Fibroblast of lung (primary cell): ENCODE measurements at regions not wholly inside any gene's neighbourhood (a gene's known extent, or its start where the extent isn't known, plus 50 kb on each side); places are given as distances from the start of the nearest gene placed in this dataset.

Experiments
- CTCF ChIP-seq, 2 donors: IDR thresholded peaks in 1 of 2; conservative IDR thresholded peaks in 1 of 2; 1 replicate in 1 of 2; 2 replicates in 1 of 2; pipeline ENCODE4 v1.5.1; 2011 to 2012; ENCODE audit warnings: low read length in 2 of 2, control low read depth in 1 of 2, inconsistent platforms in 1 of 2, low read depth in 1 of 2, mild to moderate bottlenecking in 1 of 2
- EZH2 ChIP-seq: IDR thresholded peaks from 2 replicates; pipeline ENCODE4 v1.5.1; 2012; ENCODE audit warnings: low read length, control low read depth, mild to moderate bottlenecking; ENCODE audit errors: missing control alignments

- TF ChIP-seq CTCF (conservative IDR thresholded peaks at IDR 0.05 in 1 of 2, IDR thresholded peaks at IDR 0.05 in 1 of 2; ENCODE audit: low read depth in 1 of 2, low read length in 2 of 2): no peak
- TF ChIP-seq EZH2: no peak
These were observed 173.9 kb upstream of the CDK1 start for GRCh38 chr10:60604342-60604741.
